ENCODE measurements at regions not wholly inside any gene's neighbourhood (a gene's known extent, or its start where the extent isn't known, plus 50 kb on each side); places are given as distances from the start of the nearest gene placed in this dataset.

- H3K4me3 Mint-ChIP-seq (ENCODE audit: unreplicated experiment), result no peak overlapping the region
- no peaks in the 10 kb centered on the region for H3K27me3 Mint-ChIP-seq (ENCODE audit: unreplicated experiment)
- DNase-seq (ENCODE audit: low spot score), result no peak
- H3K36me3 Mint-ChIP-seq (ENCODE audit: low read depth, unreplicated experiment), result no peaks in the 10 kb centered on the region
- H3K4me1 Mint-ChIP-seq (ENCODE audit: unreplicated experiment), result no peaks in the 10 kb centered on the region
- no peak overlapping the region for H3K27ac Mint-ChIP-seq (ENCODE audit: unreplicated experiment)
- H3K9me3 Mint-ChIP-seq (ENCODE audit: unreplicated experiment), result no peaks in the 10 kb centered on the region
- TF ChIP-seq CTCF (IDR thresholded peaks at IDR 0.05; ENCODE audit: unreplicated experiment), result no peak
These were observed 192.0 kb upstream of the UBASH3B start for GRCh38 chr11:122463530-122463929.

GRCh38 chr11:122459064-122459463, 196.5 kb upstream of the UBASH3B start:
- no peak for TF ChIP-seq CTCF (IDR thresholded peaks at IDR 0.05; ENCODE audit: unreplicated experiment)
- no peak for DNase-seq (ENCODE audit: low spot score)
- Mint-ChIP-seq H3K27me3 (ENCODE audit: unreplicated experiment) (no peaks in the 10 kb centered on the region), H3K36me3 (ENCODE audit: low read depth, unreplicated experiment) (no peaks in the 10 kb centered on the region), H3K27ac (ENCODE audit: unreplicated experiment) (no peak overlapping the region), H3K4me1 (ENCODE audit: unreplicated experiment) (no peaks in the 10 kb centered on the region), H3K4me3 (ENCODE audit: unreplicated experiment) (no peak overlapping the region), H3K9me3 (ENCODE audit: unreplicated experiment) (no peaks in the 10 kb centered on the region)

GRCh38 chr11:122453586-122453985, 201.9 kb upstream of the UBASH3B start:
- Mint-ChIP-seq H3K4me3 (ENCODE audit: unreplicated experiment) (no peak overlapping the region), H3K36me3 (ENCODE audit: low read depth, unreplicated experiment) (no peaks in the 10 kb centered on the region), H3K4me1 (ENCODE audit: unreplicated experiment) (no peaks in the 10 kb centered on the region), H3K27ac (ENCODE audit: unreplicated experiment) (no peak overlapping the region), H3K27me3 (ENCODE audit: unreplicated experiment) (no peaks in the 10 kb centered on the region), H3K9me3 (ENCODE audit: unreplicated experiment) (no peaks in the 10 kb centered on the region)
- DNase-seq (ENCODE audit: low spot score), result no peak
- TF ChIP-seq CTCF (IDR thresholded peaks at IDR 0.05; ENCODE audit: unreplicated experiment), result no peak

- no peaks in the 10 kb centered on the region for H3K27me3 Mint-ChIP-seq (ENCODE audit: unreplicated experiment)
- H3K36me3 Mint-ChIP-seq (ENCODE audit: low read depth, unreplicated experiment), result no peaks in the 10 kb centered on the region
- no peak overlapping the region for H3K27ac Mint-ChIP-seq (ENCODE audit: unreplicated experiment)
- no peaks in the 10 kb centered on the region for H3K4me1 Mint-ChIP-seq (ENCODE audit: unreplicated experiment)
- TF ChIP-seq CTCF (IDR thresholded peaks at IDR 0.05; ENCODE audit: unreplicated experiment), result no peak
- H3K9me3 Mint-ChIP-seq (ENCODE audit: unreplicated experiment), result no peaks in the 10 kb centered on the region
- no peak overlapping the region for H3K4me3 Mint-ChIP-seq (ENCODE audit: unreplicated experiment)
- DNase-seq (ENCODE audit: low spot score), result no peak
These were observed 203.6 kb upstream of the UBASH3B start for GRCh38 chr11:122451911-122452310.

GRCh38 chr11:122441666-122442035, 213.9 kb upstream of the UBASH3B start:
- Mint-ChIP-seq H3K27ac (ENCODE audit: unreplicated experiment) (no peak overlapping the region), H3K9me3 (ENCODE audit: unreplicated experiment) (no peaks in the 10 kb centered on the region), H3K4me1 (ENCODE audit: unreplicated experiment) (peaks cover 3% of the 10 kb centered on the region), H3K27me3 (ENCODE audit: unreplicated experiment) (peaks cover 4% of the 10 kb centered on the region), H3K36me3 (ENCODE audit: low read depth, unreplicated experiment) (no peaks in the 10 kb centered on the region), H3K4me3 (ENCODE audit: unreplicated experiment) (no peak overlapping the region)
- DNase-seq (ENCODE audit: low spot score), result no peak
- no peak for TF ChIP-seq CTCF (IDR thresholded peaks at IDR 0.05; ENCODE audit: unreplicated experiment)
